Large intestine (tissue), 3 donors: ENCODE measurements at regions not wholly inside any gene's neighbourhood (a gene's known extent, or its start where the extent isn't known, plus 50 kb on each side); places are given as distances from the start of the nearest gene placed in this dataset.

Experiments used
- DNase-seq, 2 donors: peaks; one replicate each; pipeline versions ENCODE4 v3.0.0 to v3.0.0-alpha.2; 2013
- H3K27ac ChIP-seq: one replicate; pipeline ENCODE4 v1.5.1; 2013; ENCODE audit warnings: low read length
- H3K27me3 ChIP-seq: 2 replicates; pipeline ENCODE4 v1.6.1; 2013; ENCODE audit warnings: low read length; ENCODE audit not compliant: control insufficient read depth, insufficient read depth
- H3K36me3 ChIP-seq: 2 replicates; pipeline ENCODE4 v1.6.1; 2013; ENCODE audit warnings: low read length; ENCODE audit not compliant: control insufficient read depth, insufficient read depth
- H3K4me1 ChIP-seq: one replicate; pipeline ENCODE4 v1.6.1; 2013; ENCODE audit warnings: low read length; ENCODE audit not compliant: control insufficient read depth, insufficient read depth
- H3K4me3 ChIP-seq: one replicate; pipeline ENCODE4 v1.5.1; 2013; ENCODE audit warnings: low read length
- H3K9me3 ChIP-seq: one replicate; pipeline ENCODE4 v1.6.1; 2013; ENCODE audit warnings: mild to moderate bottlenecking, low read depth, low read length, moderate library complexity; ENCODE audit not compliant: control insufficient read depth
- WGBS: methylation state at CpG from one replicate; pipeline ENCODE4 v1.1.5; 2013; ENCODE audit warnings: low lambda C conversion rate; ENCODE audit not compliant: insufficient coverage; 5-methylcytosine and 5-hydroxymethylcytosine counted together

GRCh38 chr16:88290850-88291830, 91.6 kb upstream of the ZNF469 start:
- no peak for DNase-seq

GRCh38 chr16:88292007-88292970, 90.5 kb upstream of the ZNF469 start:
- no peaks in the 10 kb centered on the region for H3K36me3 ChIP-seq
- DNase-seq, result no peak
- H3K27ac ChIP-seq, result no peak overlapping the region
- H3K4me1 ChIP-seq, result no peaks in the 10 kb centered on the region
- H3K27me3 ChIP-seq, result no peaks in the 10 kb centered on the region
- H3K9me3 ChIP-seq, result peaks cover 5% of the 10 kb centered on the region
- no peak overlapping the region for H3K4me3 ChIP-seq
- no CpG with 5 or more reads among the region's 19 CpGs for WGBS

More at GRCh38 chr16:88290850-88291830, 91.6 kb upstream of the ZNF469 start:
- H3K27ac ChIP-seq, result no peak overlapping the region
- no peaks in the 10 kb centered on the region for H3K27me3 ChIP-seq
- no peaks in the 10 kb centered on the region for H3K36me3 ChIP-seq
- no peak overlapping the region for H3K4me3 ChIP-seq
- WGBS, result no CpG with 5 or more reads among the region's 28 CpGs
- H3K4me1 ChIP-seq, result no peaks in the 10 kb centered on the region
- H3K9me3 ChIP-seq, result peaks cover 8% of the 10 kb centered on the region

GRCh38 chr16:88293097-88293496, 89.7 kb upstream of the ZNF469 start:
- H3K36me3 ChIP-seq, result no peaks in the 10 kb centered on the region
- H3K27ac ChIP-seq, result no peak overlapping the region
- DNase-seq, result no peak
- WGBS, result 92% methylated on average over 4 of the region's 4 CpGs
- no peaks in the 10 kb centered on the region for H3K27me3 ChIP-seq
- no peak overlapping the region for H3K4me3 ChIP-seq
- peaks cover 5% of the 10 kb centered on the region for H3K9me3 ChIP-seq
- H3K4me1 ChIP-seq, result no peaks in the 10 kb centered on the region

GRCh38 chr16:88295671-88296436, 86.9 kb upstream of the ZNF469 start:
- Histone ChIP-seq H3K27me3 (no peaks in the 10 kb centered on the region), H3K4me1 (no peaks in the 10 kb centered on the region), H3K27ac (no peak overlapping the region), H3K4me3 (no peak overlapping the region), H3K36me3 (no peaks in the 10 kb centered on the region), H3K9me3 (no peaks in the 10 kb centered on the region)
- WGBS, result no CpG with 5 or more reads among the region's 20 CpGs
- DNase-seq, result no peak

GRCh38 chr16:88296437-88297177, 86.2 kb upstream of the ZNF469 start:
- DNase-seq, result no peak
- Histone ChIP-seq H3K9me3 (no peaks in the 10 kb centered on the region), H3K4me1 (no peaks in the 10 kb centered on the region), H3K27me3 (no peaks in the 10 kb centered on the region), H3K36me3 (no peaks in the 10 kb centered on the region), H3K4me3 (no peak overlapping the region), H3K27ac (no peak overlapping the region)
- no CpG with 5 or more reads among the region's 19 CpGs for WGBS

GRCh38 chr16:88297178-88297720, 85.5 kb upstream of the ZNF469 start:
- no CpG with 5 or more reads among the region's 22 CpGs for WGBS
- no peak overlapping the region for H3K27ac ChIP-seq
- no peaks in the 10 kb centered on the region for H3K9me3 ChIP-seq
- H3K36me3 ChIP-seq, result no peaks in the 10 kb centered on the region
- no peak overlapping the region for H3K4me3 ChIP-seq
- no peak for DNase-seq
- no peaks in the 10 kb centered on the region for H3K4me1 ChIP-seq
- no peaks in the 10 kb centered on the region for H3K27me3 ChIP-seq

GRCh38 chr16:88298181-88298832, 84.5 kb upstream of the ZNF469 start:
- H3K36me3 ChIP-seq, result no peaks in the 10 kb centered on the region
- H3K9me3 ChIP-seq, result peaks cover 2% of the 10 kb centered on the region
- no peaks in the 10 kb centered on the region for H3K4me1 ChIP-seq
- H3K27me3 ChIP-seq, result no peaks in the 10 kb centered on the region
- H3K4me3 ChIP-seq, result no peak overlapping the region
- no peak overlapping the region for H3K27ac ChIP-seq
- 67% methylated on average over 2 of the region's 16 CpGs for WGBS
- no peak for DNase-seq

GRCh38 chr16:88298833-88299745, 83.7 kb upstream of the ZNF469 start:
- H3K27me3 ChIP-seq, result peaks cover under 1% of the 10 kb centered on the region
- no peak overlapping the region for H3K4me3 ChIP-seq
- H3K9me3 ChIP-seq, result peaks cover 3% of the 10 kb centered on the region
- no peaks in the 10 kb centered on the region for H3K4me1 ChIP-seq
- no peaks in the 10 kb centered on the region for H3K36me3 ChIP-seq
- no peak for DNase-seq
- H3K27ac ChIP-seq, result no peak overlapping the region
- no CpG with 5 or more reads among the region's 14 CpGs for WGBS
